ENCODE measurements at regions not wholly inside any gene's neighbourhood (a gene's known extent, or its start where the extent isn't known, plus 50 kb on each side); places are given as distances from the start of the nearest gene placed in this dataset.

DNA sequence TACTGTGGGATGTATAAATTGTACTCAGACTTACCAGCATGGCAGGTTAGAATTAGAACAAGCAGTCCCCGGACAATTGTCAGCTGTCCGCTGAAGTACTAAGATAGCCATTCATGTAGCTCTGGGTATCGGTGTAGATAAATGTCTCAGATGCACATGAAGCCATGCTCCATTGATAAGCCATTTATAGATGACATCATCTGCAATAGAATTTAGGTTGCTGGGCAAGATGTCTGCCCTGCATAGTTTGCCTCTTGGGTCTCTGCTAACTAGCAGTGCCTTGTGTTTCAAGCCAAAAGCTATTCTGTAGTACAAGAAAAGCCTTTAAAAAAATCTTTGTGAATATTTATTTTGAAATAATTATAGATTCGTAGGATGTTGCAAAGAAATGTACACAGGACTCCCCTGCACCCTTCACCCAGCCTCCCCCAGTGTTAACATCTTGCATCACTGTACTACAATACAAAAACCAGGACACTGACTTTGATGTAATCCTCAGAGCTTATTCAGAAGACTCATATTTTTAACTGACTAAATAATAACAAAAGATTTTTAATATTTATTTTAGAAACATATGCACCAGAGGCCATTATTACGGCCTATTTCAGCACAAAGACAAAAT is 220.6 kb upstream of the THRB start:
- ATAC-seq (ENCODE audit: low FRiP score): no peak
- TF ChIP-seq, protein P1, sequence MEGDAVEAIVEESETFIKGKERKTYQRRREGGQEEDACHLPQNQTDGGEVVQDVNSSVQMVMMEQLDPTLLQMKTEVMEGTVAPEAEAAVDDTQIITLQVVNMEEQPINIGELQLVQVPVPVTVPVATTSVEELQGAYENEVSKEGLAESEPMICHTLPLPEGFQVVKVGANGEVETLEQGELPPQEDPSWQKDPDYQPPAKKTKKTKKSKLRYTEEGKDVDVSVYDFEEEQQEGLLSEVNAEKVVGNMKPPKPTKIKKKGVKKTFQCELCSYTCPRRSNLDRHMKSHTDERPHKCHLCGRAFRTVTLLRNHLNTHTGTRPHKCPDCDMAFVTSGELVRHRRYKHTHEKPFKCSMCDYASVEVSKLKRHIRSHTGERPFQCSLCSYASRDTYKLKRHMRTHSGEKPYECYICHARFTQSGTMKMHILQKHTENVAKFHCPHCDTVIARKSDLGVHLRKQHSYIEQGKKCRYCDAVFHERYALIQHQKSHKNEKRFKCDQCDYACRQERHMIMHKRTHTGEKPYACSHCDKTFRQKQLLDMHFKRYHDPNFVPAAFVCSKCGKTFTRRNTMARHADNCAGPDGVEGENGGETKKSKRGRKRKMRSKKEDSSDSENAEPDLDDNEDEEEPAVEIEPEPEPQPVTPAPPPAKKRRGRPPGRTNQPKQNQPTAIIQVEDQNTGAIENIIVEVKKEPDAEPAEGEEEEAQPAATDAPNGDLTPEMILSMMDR (IDR thresholded peaks at IDR 0.05): no peak

GRCh38 chr3:24722087-24722486 is 227.4 kb upstream of the THRB start:
- ATAC-seq (ENCODE audit: low FRiP score): no peak
- TF ChIP-seq, protein P1 (IDR thresholded peaks at IDR 0.05): no peak
- DNase-seq (ENCODE audit: low spot score): no peak

More for the DNA sequence above, 220.6 kb upstream of the THRB start:
- DNase-seq (ENCODE audit: low spot score): no peak

GRCh38 chr3:24725514-24726255 is 231.0 kb upstream of the THRB start:
- DNase-seq (ENCODE audit: low spot score): no peak
- no peak for ATAC-seq (ENCODE audit: low FRiP score)
- TF ChIP-seq, protein P1 (IDR thresholded peaks at IDR 0.05): no peak

- no peak for DNase-seq (ENCODE audit: low spot score)
- ATAC-seq (ENCODE audit: low FRiP score): no peak
Measured at GRCh38 chr3:24726423-24726822, 231.8 kb upstream of the THRB start.

DNA sequence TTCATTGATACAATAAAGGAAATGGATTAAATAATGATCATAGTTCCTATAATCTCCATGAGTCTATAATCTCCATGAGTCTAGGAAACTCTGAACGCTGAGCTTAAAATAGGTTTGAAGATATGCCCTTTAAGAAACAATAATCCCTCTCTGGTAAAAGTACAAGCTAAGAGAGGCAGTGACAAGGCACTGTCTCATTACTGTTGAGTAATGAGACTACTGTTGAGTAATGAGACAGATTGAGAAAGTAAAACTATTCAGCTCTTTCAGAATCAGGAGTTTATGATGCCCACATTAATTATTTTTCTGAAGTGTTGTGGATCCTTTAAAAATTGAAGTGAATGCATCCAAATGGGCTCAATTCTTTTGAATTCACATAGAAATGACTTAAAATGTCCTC is 235.5 kb upstream of the THRB start:
- no peak for ATAC-seq (ENCODE audit: low FRiP score)
- DNase-seq (ENCODE audit: low spot score): no peak
- TF ChIP-seq, protein P1 (IDR thresholded peaks at IDR 0.05): no peak

More at GRCh38 chr3:24726423-24726822, 231.8 kb upstream of the THRB start:
- TF ChIP-seq, protein P1 (IDR thresholded peaks at IDR 0.05): no peak

DNA sequence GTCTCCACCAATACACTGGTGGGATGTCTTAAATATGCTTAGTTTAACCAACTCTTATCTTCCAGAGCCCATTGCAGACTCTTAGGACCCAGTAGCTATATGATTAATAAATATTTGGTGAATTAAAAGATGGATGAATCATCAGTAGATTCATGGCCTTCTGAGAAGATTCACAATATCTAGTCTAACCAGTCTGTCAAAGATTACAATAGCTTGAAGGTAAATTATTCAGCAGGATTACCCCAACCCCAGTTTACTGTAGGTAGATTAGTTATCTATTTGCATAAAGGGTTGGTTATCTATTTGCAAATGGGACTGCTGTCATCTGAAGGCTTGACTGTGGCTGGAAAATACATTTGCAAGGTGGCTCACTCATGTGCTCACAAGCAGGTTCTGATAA is 239.4 kb upstream of the THRB start:
- no peak for ATAC-seq (ENCODE audit: low FRiP score)
- DNase-seq (ENCODE audit: low spot score): no peak
- TF ChIP-seq, protein P1 (IDR thresholded peaks at IDR 0.05): no peak

GRCh38 chr3:24736701-24737100 is 242.1 kb upstream of the THRB start:
- TF ChIP-seq, protein P1 (IDR thresholded peaks at IDR 0.05): no peak
- DNase-seq (ENCODE audit: low spot score) (no peak), ATAC-seq (ENCODE audit: low FRiP score) (no peak)

All from omental fat pad (tissue), 3 donors.